K562 (cell line): ENCODE measurements at regions not wholly inside any gene's neighbourhood (a gene's known extent, or its start where the extent isn't known, plus 50 kb on each side); places are given as distances from the start of the nearest gene placed in this dataset.

ENCODE experiments used
- ATAC-seq: fragments of 200-7000 bp; cut with Tn5 transposase; 3 replicates; pipeline ENCODE4 v1.9.1; 2020; ENCODE audit warnings: moderate library complexity
- BruUV-seq: library from RNA; stranded (reverse); fragments of 400-500 nt; replicated peaks from 2 replicates; lab custom pipeline; 2021; lab: Mats Ljungman, UMichigan
- CTCF ChIA-PET: fragments of 300-600 bp; formaldehyde crosslinking; extraction: SDS; loops from one replicate; lab custom pipeline; 2021; ENCODE audit warnings: low intra/inter-chr PET ratio; lab: Yijun Ruan, JAX
- POLR2A ChIA-PET: fragments of 300-600, 350-650 bp; sonication (Branson Sonifier 250); formaldehyde crosslinking; extraction: SDS; loops from one replicate; lab custom pipeline; 2021; ENCODE audit warnings: antibody characterized with exemption, inconsistent platforms; lab: Yijun Ruan, JAX
- DNase-seq, 4 experiments: peaks; one replicate each; pipeline versions ENCODE4 v3.0.0 to v3.0.0-alpha.2; 2011 to 2018; ENCODE audit warnings: low spot score in 3 of 4, mixed read lengths in 3 of 4; ENCODE audit errors: extremely low read depth in 1 of 4
- FAIRE-seq: peaks from 2 replicates; lab custom pipeline; 2011; peaks lifted over from hg19 to GRCh38; lab: Jason Lieb, UNC
- H2AFZ ChIP-seq: 2 replicates; pipeline ENCODE4 v1.6.0; 2011; ENCODE audit warnings: low read depth, low read length, control low read depth, inconsistent platforms
- H3K27ac ChIP-seq: fragments of 200-600 bp; 3 replicates; pipeline ENCODE4 v1.8.0; 2011; ENCODE audit warnings: low read depth, mild to moderate bottlenecking, control low read depth, inconsistent platforms, low read length, moderate library complexity, mixed read lengths; ENCODE audit errors: extremely low read depth
- H3K27me3 ChIP-seq, 2 experiments: fragments of 300-600 bp in 1 of 2; 2 replicates in 1 of 2; 3 replicates in 1 of 2; pipeline versions ENCODE4 v1.6.0 to v1.8.0; 2011; ENCODE audit warnings: inconsistent platforms in 2 of 2, low read length in 2 of 2, mild to moderate bottlenecking in 1 of 2, mixed read lengths in 1 of 2, moderate library complexity in 1 of 2; ENCODE audit not compliant: control insufficient read depth in 2 of 2, insufficient read depth in 2 of 2
- H3K36me3 ChIP-seq: fragments of 300-600 bp; 3 replicates; pipeline ENCODE4 v1.8.0; 2011; ENCODE audit warnings: mild to moderate bottlenecking, low read length, inconsistent platforms; ENCODE audit not compliant: control insufficient read depth, insufficient read depth
- H3K4me1 ChIP-seq, 2 experiments: fragments of 200-600 bp in 1 of 2; replicated peaks in 1 of 2; 2 replicates in 1 of 2; 3 replicates in 1 of 2; pipeline versions ENCODE4 v1.5.1 to v1.8.0; 2011; ENCODE audit warnings: inconsistent platforms in 2 of 2, low read length in 2 of 2, mild to moderate bottlenecking in 1 of 2, mixed read lengths in 1 of 2, moderate library complexity in 1 of 2; ENCODE audit not compliant: control insufficient read depth in 2 of 2, insufficient read depth in 2 of 2
- H3K4me2 ChIP-seq: 2 replicates; pipeline ENCODE4 v1.6.1; 2011; ENCODE audit warnings: low read length, control low read depth, inconsistent platforms, mixed read lengths; ENCODE audit not compliant: insufficient read depth
- H3K4me3 ChIP-seq: fragments of 200-600 bp; sonication (generic), shearing (Covaris generic); 2 replicates; pipeline ENCODE4 v1.5.1; 2016; ENCODE audit warnings: control low read depth, inconsistent platforms
- H3K79me2 ChIP-seq: fragments of 200-600 bp; 3 replicates; pipeline ENCODE4 v1.8.0; 2011; ENCODE audit warnings: low read length, inconsistent platforms; ENCODE audit not compliant: control insufficient read depth, insufficient read depth
- H3K9ac ChIP-seq, 2 experiments: 2 replicates each; pipeline versions ENCODE4 v1.6.0 to v1.6.1; 2011; ENCODE audit warnings: low read depth in 2 of 2, low read length in 2 of 2, control low read depth in 1 of 2, inconsistent platforms in 1 of 2, mild to moderate bottlenecking in 1 of 2, mixed read lengths in 1 of 2; ENCODE audit not compliant: insufficient read depth in 1 of 2
- H3K9me1 ChIP-seq: one replicate; pipeline ENCODE4 v1.6.0; 2011; ENCODE audit warnings: inconsistent platforms, mild to moderate bottlenecking, low read length, moderate library complexity; ENCODE audit not compliant: control insufficient read depth, insufficient read depth
- H3K9me3 ChIP-seq: replicated peaks from 2 replicates; pipeline ENCODE4 v1.5.1; 2011; ENCODE audit warnings: low read depth, low read length, inconsistent platforms; ENCODE audit not compliant: control insufficient read depth, insufficient read depth
- H4K20me1 ChIP-seq: replicated peaks from 2 replicates; pipeline ENCODE4 v1.6.1; 2011; ENCODE audit warnings: low read length, inconsistent platforms, mixed read lengths; ENCODE audit not compliant: control insufficient read depth, insufficient read depth
- CBFB ChIP-seq: sonication (generic); formaldehyde crosslinking; IDR thresholded peaks from 2 replicates; pipeline ENCODE4 v1.4.0; 2020; ENCODE audit warnings: mild to moderate bottlenecking, missing genetic modification reagents
- HCFC1 ChIP-seq: IDR thresholded peaks from 2 replicates; pipeline ENCODE4 v1.6.1; 2012; ENCODE audit warnings: low read depth, low read length, improper control_type of control experiment
- KLF6 ChIP-seq: fragments of 250-450 bp; sonication (Bioruptor Pico); IDR thresholded peaks from 2 replicates; pipeline ENCODE4 v1.4.0; 2020; ENCODE audit warnings: mild to moderate bottlenecking, moderate library complexity, borderline replicate concordance
- NR2C2 ChIP-seq, 2 experiments: fragments of 200-800 bp in 1 of 2; sonication (Bioruptor generic) in 1 of 2; sonication (generic) in 1 of 2; formaldehyde crosslinking in 1 of 2; IDR thresholded peaks; 2 replicates each; pipeline versions ENCODE4 v1.6.1 to v1.8.0; 2016 to 2022; ENCODE audit warnings: mild to moderate bottlenecking in 1 of 2, missing compliant biosample characterization in 1 of 2, missing genetic modification characterization in 1 of 2, missing genetic modification reagents in 1 of 2
- RCOR1 ChIP-seq, 2 experiments: IDR thresholded peaks; 2 replicates each; pipeline ENCODE4 v1.6.1; 2012; ENCODE audit warnings: low read depth in 2 of 2, low read length in 2 of 2, borderline replicate concordance in 1 of 2, improper control_type of control experiment in 1 of 2
- STAT5A ChIP-seq: IDR thresholded peaks from 2 replicates; pipeline ENCODE4 v1.6.1; 2012; ENCODE audit warnings: low read length, inconsistent platforms, borderline replicate concordance
- TRIM28 ChIP-seq: fragments of 450-650 bp; IDR thresholded peaks from 2 replicates; pipeline ENCODE4 v1.6.1; 2017
- ZBTB7A ChIP-seq: IDR thresholded peaks from 2 replicates; pipeline ENCODE4 v1.6.1; 2011; ENCODE audit warnings: low read depth, mild to moderate bottlenecking, low read length, moderate library complexity, borderline replicate concordance; ENCODE audit not compliant: control insufficient read depth
- ZKSCAN8 ChIP-seq: fragments of 200-800 bp; sonication (Bioruptor generic); IDR thresholded peaks from 2 replicates; pipeline ENCODE4 v1.6.1; 2016; ENCODE audit warnings: missing genetic modification characterization, missing compliant biosample characterization
- ZNF212 ChIP-seq: fragments of 450-650 bp; formaldehyde crosslinking; IDR thresholded peaks from 2 replicates; pipeline ENCODE4 v1.4.0; 2020; ENCODE audit warnings: mild to moderate bottlenecking
- WGBS: fragments of 100-300 bp; shearing (Covaris generic); methylation state at CpG from one replicate; pipeline ENCODE4 v1.1.6; 2016; ENCODE audit warnings: low coverage, mixed read lengths; ENCODE audit not compliant: insufficient coverage; ENCODE audit errors: missing lambda C conversion rate; 5-methylcytosine and 5-hydroxymethylcytosine counted together
- in situ Hi-C: fragments of 300-500 bp; cut with MboI; formaldehyde crosslinking; loops from 4 replicates; pipeline ENCODE4 v1.15.0; 2018; ENCODE audit warnings: inconsistent platforms, mixed read lengths
- intact Hi-C: fragments of 100-400 bp; cut with micrococcal nuclease; formaldehyde crosslinking; loops from 2 replicates; pipeline ENCODE4 v1.14.2; 2022
- TF ChIP-seq, protein P1 (sequence below): fragments of 450-650 bp; conservative IDR thresholded peaks from 2 replicates; pipeline ENCODE4 v1.6.1; 2016; ENCODE audit warnings: missing genetic modification characterization, low read depth, mild to moderate bottlenecking, control low read depth, missing compliant biosample characterization
- TF ChIP-seq, protein P2 (sequence below): sonication (generic); formaldehyde crosslinking; IDR thresholded peaks from 2 replicates; pipeline ENCODE4 v1.8.0; 2022; ENCODE audit warnings: mild to moderate bottlenecking, missing genetic modification reagents

DNA sequence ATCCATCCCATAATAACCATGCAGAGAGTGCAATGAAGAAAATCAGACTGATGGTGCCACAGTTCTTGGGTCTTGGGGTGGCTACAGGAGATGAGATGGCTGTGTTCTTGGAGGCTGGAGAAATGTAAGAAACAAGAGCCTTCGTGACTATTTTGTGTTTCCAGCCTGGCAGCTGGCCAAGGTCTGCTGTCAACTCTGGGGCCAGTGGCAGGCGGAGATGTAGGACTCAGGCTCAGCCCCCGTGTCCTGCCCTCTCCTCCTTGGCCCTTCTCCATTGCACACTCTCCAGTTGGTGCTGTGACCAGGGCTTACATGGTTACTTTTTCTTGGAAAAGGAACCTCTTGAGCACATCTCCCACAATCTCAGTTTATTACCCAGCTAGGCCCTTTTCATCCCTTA is 235.4 kb downstream of the DMRT2 start (continued):
- TF ChIP-seq HCFC1 (no peak), CBFB (CRISPR knock-in tag) (no peak), RCOR1 (IDR thresholded peaks at IDR 0.05; ENCODE audit: borderline replicate concordance in 1 of 2, low read depth in 2 of 2, low read length in 2 of 2) (no peak), ZNF212 (CRISPR knock-in tag) (no peak)

DNA sequence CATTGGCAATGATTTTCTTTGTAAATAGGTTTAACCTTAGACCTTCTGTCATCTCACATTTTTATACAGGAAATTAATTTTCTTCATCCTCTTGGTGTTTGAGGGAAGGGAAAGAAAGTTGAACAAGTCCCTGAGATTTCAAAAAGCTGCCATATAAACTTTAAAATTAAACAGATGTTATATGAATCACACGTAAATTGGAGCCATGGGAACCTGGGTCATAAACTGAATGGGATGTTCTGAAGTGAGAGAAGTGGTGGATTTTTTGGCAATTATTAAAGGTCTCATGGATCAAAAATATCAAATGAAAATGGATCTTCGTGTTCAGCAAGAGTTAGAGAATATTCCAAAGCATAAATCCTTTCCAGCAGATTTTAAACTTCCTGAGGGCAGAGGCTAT is 242.2 kb downstream of the DMRT2 start:
- no peak overlapping the region for H3K4me3 ChIP-seq
- no peak overlapping the region for H3K4me2 ChIP-seq
- no peak for ATAC-seq
- WGBS = 0% methylated on average over 2 of the region's 2 CpGs
- no TSS peak for BruUV-seq
- H3K79me2 ChIP-seq = no peaks in the 10 kb centered on the region
- DNase-seq = no peak
- intact Hi-C loops (no loop called here), in situ Hi-C loops (no loop called here)
- FAIRE-seq = no peak
- no peak overlapping the region for H2AFZ ChIP-seq
- no peak overlapping the region for H3K27ac ChIP-seq
- no peaks in the 10 kb centered on the region for H3K36me3 ChIP-seq
- ChIA-PET CTCF (no interaction called here), POLR2A (no interaction called here)
- no peaks in the 10 kb centered on the region for H4K20me1 ChIP-seq
- H3K4me1 ChIP-seq = no peaks in the 10 kb centered on the region
- H3K9ac ChIP-seq = no peak overlapping the region
- no peaks in the 10 kb centered on the region for H3K9me1 ChIP-seq
- TF ChIP-seq ZBTB7A (no peak), TRIM28 (no peak), STAT5A (no peak), NR2C2 (CRISPR knock-in tag; IDR thresholded peaks at IDR 0.05) (no peak), NR2C2 (tag; IDR thresholded peaks at IDR 0.05) (no peak), ZKSCAN8 (CRISPR knock-in tag) (no peak), KLF6 (CRISPR knock-in tag) (no peak)
- TF ChIP-seq, protein P1, sequence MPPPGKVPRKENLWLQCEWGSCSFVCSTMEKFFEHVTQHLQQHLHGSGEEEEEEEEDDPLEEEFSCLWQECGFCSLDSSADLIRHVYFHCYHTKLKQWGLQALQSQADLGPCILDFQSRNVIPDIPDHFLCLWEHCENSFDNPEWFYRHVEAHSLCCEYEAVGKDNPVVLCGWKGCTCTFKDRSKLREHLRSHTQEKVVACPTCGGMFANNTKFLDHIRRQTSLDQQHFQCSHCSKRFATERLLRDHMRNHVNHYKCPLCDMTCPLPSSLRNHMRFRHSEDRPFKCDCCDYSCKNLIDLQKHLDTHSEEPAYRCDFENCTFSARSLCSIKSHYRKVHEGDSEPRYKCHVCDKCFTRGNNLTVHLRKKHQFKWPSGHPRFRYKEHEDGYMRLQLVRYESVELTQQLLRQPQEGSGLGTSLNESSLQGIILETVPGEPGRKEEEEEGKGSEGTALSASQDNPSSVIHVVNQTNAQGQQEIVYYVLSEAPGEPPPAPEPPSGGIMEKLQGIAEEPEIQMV (tag) = no peak
- TF ChIP-seq, protein P2, sequence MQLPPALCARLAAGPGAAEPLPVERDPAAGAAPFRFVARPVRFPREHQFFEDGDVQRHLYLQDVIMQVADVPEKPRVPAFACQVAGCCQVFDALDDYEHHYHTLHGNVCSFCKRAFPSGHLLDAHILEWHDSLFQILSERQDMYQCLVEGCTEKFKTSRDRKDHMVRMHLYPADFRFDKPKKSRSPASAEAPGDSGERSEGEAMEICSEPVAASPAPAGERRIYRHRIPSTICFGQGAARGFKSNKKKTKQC = no peak
- H3K27me3 ChIP-seq = no peaks in the 10 kb centered on the region
- H3K9me3 ChIP-seq = no peaks in the 10 kb centered on the region
